Ovary (tissue), 3 donors: ENCODE measurements at regions not wholly inside any gene's neighbourhood (a gene's known extent, or its start where the extent isn't known, plus 50 kb on each side); places are given as distances from the start of the nearest gene placed in this dataset.

Experiments
- CTCF ChIP-seq, 3 donors: fragments of 450-650 bp in 2 of 3; fragments of 200-600 bp in 1 of 3; IDR thresholded peaks; one replicate each; pipeline versions ENCODE4 v1.5.1 to v1.8.0; 2016 to 2022; ENCODE audit warnings: antibody characterized with exemption in 3 of 3, mild to moderate bottlenecking in 1 of 3
- EP300 ChIP-seq: sonication (generic); formaldehyde crosslinking; IDR thresholded peaks from one replicate; pipeline ENCODE4 v1.6.1; 2017; ENCODE audit warnings: antibody characterized with exemption
- POLR2A ChIP-seq: fragments of 450-650 bp; IDR thresholded peaks from one replicate; pipeline ENCODE4 v1.6.1; 2017; ENCODE audit warnings: antibody characterized with exemption, mild to moderate bottlenecking, moderate library complexity
- donor health status: DM: no; HTN: no; CAD: no.

GRCh38 chr10:33917069-33917780 lies 582.8 kb upstream of the NRP1 start:
- TF ChIP-seq CTCF (IDR thresholded peaks at IDR 0.05), result no peak
- TF ChIP-seq POLR2A, result no peak
- TF ChIP-seq EP300, result no peak
